Panc1 (cell line): ENCODE measurements at regions not wholly inside any gene's neighbourhood (a gene's known extent, or its start where the extent isn't known, plus 50 kb on each side); places are given as distances from the start of the nearest gene placed in this dataset.

Experiments used
- ATAC-seq: fragments of 200-7000 bp; cut with Tn5 transposase; 2 replicates; pipeline ENCODE4 v1.9.1; 2020; ENCODE audit warnings: mild to moderate bottlenecking, moderate library complexity
- BruUV-seq: library from RNA; stranded (reverse); fragments of 400-500 nt; replicated peaks from 2 replicates; lab custom pipeline; 2021; lab: Mats Ljungman, UMichigan
- CTCF ChIA-PET: fragments of 300-600 bp; sonication (Branson Sonifier 250); formaldehyde crosslinking; loops from one replicate; lab custom pipeline; 2022; ENCODE audit warnings: antibody characterized with exemption; lab: Charles Lee
- POLR2A ChIA-PET: fragments of 300-600 bp; sonication (Branson Sonifier 250); formaldehyde crosslinking; loops from one replicate; lab custom pipeline; 2022; ENCODE audit warnings: antibody characterized with exemption; lab: Charles Lee
- DNase-seq: peaks from one replicate; pipeline ENCODE4 v3.0.0-alpha.2; 2010; ENCODE audit warnings: low read depth, low spot score
- H3K27ac ChIP-seq: 2 replicates; pipeline ENCODE4 v1.5.1; 2011; ENCODE audit warnings: mild to moderate bottlenecking, low read length, inconsistent platforms
- H3K27me3 ChIP-seq: fragments of 200-500 bp; sonication (Bioruptor generic); 2 replicates; pipeline ENCODE4 v1.6.0; 2014; ENCODE audit warnings: low read length, inconsistent platforms; ENCODE audit not compliant: control insufficient read depth, insufficient read depth
- H3K36me3 ChIP-seq: fragments of 200-500 bp; sonication (Bioruptor generic); 2 replicates; pipeline ENCODE4 v1.5.1; 2014; ENCODE audit warnings: inconsistent platforms, mild to moderate bottlenecking, low read length, moderate library complexity; ENCODE audit not compliant: control insufficient read depth, insufficient read depth
- H3K4me1 ChIP-seq: 2 replicates; pipeline ENCODE4 v1.5.1; 2011; ENCODE audit warnings: inconsistent platforms, mild to moderate bottlenecking, low read length, moderate library complexity; ENCODE audit not compliant: control insufficient read depth, insufficient read depth
- H3K4me3 ChIP-seq, 2 experiments: 2 replicates each; pipeline ENCODE4 v1.5.1; 2011 to 2012; ENCODE audit warnings: low read depth in 2 of 2, low read length in 2 of 2, mild to moderate bottlenecking in 2 of 2, inconsistent platforms in 1 of 2, moderate library complexity in 1 of 2
- H3K9me3 ChIP-seq: fragments of 200-500 bp; sonication (Bioruptor generic); 2 replicates; pipeline ENCODE4 v1.5.1; 2014; ENCODE audit warnings: low read depth, mild to moderate bottlenecking, inconsistent platforms, low read length, moderate library complexity; ENCODE audit not compliant: control insufficient read depth, insufficient read depth
- POLR2AphosphoS5 ChIP-seq: IDR thresholded peaks from 2 replicates; pipeline ENCODE4 v1.6.1; 2012; ENCODE audit warnings: mild to moderate bottlenecking, low read depth, low read length, moderate library complexity
- SIN3A ChIP-seq: IDR thresholded peaks from 2 replicates; pipeline ENCODE4 v1.6.1; 2012; ENCODE audit warnings: low read depth, mild to moderate bottlenecking, low read length, moderate library complexity, borderline replicate concordance; ENCODE audit not compliant: insufficient read depth
- TCF7L2 ChIP-seq: IDR thresholded peaks from 2 replicates; pipeline ENCODE4 v1.6.1; 2011; ENCODE audit warnings: mild to moderate bottlenecking, low read depth, low read length, inconsistent platforms
- in situ Hi-C: cut with HindIII; loops from 2 replicates; pipeline ENCODE4 v1.10.0; 2016; ENCODE audit warnings: low sequenced_read_pairs, low pct_unique_long_range_greater_than_20kb
- intact Hi-C: fragments of 100-400 bp; cut with micrococcal nuclease; formaldehyde crosslinking; loops from one replicate; pipeline ENCODE4 v1.10.0; 2022; ENCODE audit not compliant: unreplicated experiment
- TF ChIP-seq, protein P1 (sequence below), 2 experiments: IDR thresholded peaks; 2 replicates each; pipeline ENCODE4 v1.6.1; 2011 to 2012; ENCODE audit warnings: low read depth in 2 of 2, control low read depth in 1 of 2, low read length in 1 of 2, mild to moderate bottlenecking in 1 of 2, moderate library complexity in 1 of 2; ENCODE audit not compliant: insufficient read depth in 1 of 2
- TF ChIP-seq, protein P2 (sequence below): fragments of 450-650 bp; IDR thresholded peaks from 2 replicates; pipeline ENCODE4 v1.5.1; 2017; ENCODE audit warnings: mild to moderate bottlenecking

- no peaks in the 10 kb centered on the region for H3K9me3 ChIP-seq
- intact Hi-C loops (no loop called here), in situ Hi-C loops (no loop called here)
- no TSS peak for BruUV-seq
- ChIA-PET CTCF (no interaction called here), POLR2A (no interaction called here)
- TF ChIP-seq, protein P1, sequence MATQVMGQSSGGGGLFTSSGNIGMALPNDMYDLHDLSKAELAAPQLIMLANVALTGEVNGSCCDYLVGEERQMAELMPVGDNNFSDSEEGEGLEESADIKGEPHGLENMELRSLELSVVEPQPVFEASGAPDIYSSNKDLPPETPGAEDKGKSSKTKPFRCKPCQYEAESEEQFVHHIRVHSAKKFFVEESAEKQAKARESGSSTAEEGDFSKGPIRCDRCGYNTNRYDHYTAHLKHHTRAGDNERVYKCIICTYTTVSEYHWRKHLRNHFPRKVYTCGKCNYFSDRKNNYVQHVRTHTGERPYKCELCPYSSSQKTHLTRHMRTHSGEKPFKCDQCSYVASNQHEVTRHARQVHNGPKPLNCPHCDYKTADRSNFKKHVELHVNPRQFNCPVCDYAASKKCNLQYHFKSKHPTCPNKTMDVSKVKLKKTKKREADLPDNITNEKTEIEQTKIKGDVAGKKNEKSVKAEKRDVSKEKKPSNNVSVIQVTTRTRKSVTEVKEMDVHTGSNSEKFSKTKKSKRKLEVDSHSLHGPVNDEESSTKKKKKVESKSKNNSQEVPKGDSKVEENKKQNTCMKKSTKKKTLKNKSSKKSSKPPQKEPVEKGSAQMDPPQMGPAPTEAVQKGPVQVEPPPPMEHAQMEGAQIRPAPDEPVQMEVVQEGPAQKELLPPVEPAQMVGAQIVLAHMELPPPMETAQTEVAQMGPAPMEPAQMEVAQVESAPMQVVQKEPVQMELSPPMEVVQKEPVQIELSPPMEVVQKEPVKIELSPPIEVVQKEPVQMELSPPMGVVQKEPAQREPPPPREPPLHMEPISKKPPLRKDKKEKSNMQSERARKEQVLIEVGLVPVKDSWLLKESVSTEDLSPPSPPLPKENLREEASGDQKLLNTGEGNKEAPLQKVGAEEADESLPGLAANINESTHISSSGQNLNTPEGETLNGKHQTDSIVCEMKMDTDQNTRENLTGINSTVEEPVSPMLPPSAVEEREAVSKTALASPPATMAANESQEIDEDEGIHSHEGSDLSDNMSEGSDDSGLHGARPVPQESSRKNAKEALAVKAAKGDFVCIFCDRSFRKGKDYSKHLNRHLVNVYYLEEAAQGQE (IDR thresholded peaks at IDR 0.05; ENCODE audit: insufficient read depth in 1 of 2, low read depth in 2 of 2, low read length in 1 of 2): no peak
- TF ChIP-seq TCF7L2 (no peak), POLR2AphosphoS5 (no peak), SIN3A (no peak)
- TF ChIP-seq, protein P2, sequence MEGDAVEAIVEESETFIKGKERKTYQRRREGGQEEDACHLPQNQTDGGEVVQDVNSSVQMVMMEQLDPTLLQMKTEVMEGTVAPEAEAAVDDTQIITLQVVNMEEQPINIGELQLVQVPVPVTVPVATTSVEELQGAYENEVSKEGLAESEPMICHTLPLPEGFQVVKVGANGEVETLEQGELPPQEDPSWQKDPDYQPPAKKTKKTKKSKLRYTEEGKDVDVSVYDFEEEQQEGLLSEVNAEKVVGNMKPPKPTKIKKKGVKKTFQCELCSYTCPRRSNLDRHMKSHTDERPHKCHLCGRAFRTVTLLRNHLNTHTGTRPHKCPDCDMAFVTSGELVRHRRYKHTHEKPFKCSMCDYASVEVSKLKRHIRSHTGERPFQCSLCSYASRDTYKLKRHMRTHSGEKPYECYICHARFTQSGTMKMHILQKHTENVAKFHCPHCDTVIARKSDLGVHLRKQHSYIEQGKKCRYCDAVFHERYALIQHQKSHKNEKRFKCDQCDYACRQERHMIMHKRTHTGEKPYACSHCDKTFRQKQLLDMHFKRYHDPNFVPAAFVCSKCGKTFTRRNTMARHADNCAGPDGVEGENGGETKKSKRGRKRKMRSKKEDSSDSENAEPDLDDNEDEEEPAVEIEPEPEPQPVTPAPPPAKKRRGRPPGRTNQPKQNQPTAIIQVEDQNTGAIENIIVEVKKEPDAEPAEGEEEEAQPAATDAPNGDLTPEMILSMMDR: no peak
- DNase-seq (no peak), ATAC-seq (no peak)
- H3K27ac ChIP-seq: no peak overlapping the region
- no peaks in the 10 kb centered on the region for H3K4me1 ChIP-seq
- H3K4me3 ChIP-seq: no peak overlapping the region
- no peaks in the 10 kb centered on the region for H3K36me3 ChIP-seq
- no peaks in the 10 kb centered on the region for H3K27me3 ChIP-seq
Observed at GRCh38 chr3:26381411-26381810, 241.2 kb upstream of the LRRC3B start.

DNA sequence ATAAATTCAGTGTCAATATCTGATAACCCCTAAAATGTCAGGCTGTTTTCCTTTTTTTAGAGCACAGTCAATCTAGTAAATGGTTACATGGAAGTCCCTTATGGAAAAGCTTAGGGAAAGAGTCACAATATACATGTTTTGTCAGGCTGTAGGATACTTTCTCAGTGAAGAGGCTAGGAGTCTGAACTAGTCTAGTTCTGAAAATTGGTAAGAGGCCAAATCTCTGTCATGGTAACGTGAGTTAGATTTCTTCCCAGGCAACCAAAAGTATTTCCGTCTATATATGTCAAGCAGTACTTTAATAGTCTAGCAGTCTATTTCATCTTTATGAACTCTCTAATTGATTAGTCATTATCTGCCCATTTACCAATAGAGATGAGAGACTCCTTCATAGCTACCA is 215.9 kb upstream of the LRRC3B start:
- ChIA-PET CTCF (no interaction called here), POLR2A (no interaction called here)
- ATAC-seq (no peak), DNase-seq (no peak)
- Histone ChIP-seq H3K4me3 (no peak overlapping the region), H3K4me1 (no peaks in the 10 kb centered on the region), H3K9me3 (no peaks in the 10 kb centered on the region), H3K27ac (no peak overlapping the region), H3K36me3 (no peaks in the 10 kb centered on the region), H3K27me3 (no peaks in the 10 kb centered on the region)
- in situ Hi-C loops (no loop called here), intact Hi-C loops (no loop called here)
- TF ChIP-seq SIN3A: no peak
- TF ChIP-seq, protein P1 (IDR thresholded peaks at IDR 0.05; ENCODE audit: insufficient read depth in 1 of 2, low read depth in 2 of 2, low read length in 1 of 2): no peak
- no peak for TF ChIP-seq TCF7L2
- TF ChIP-seq, protein P2: no peak
- TF ChIP-seq POLR2AphosphoS5: no peak
- no TSS peak for BruUV-seq
